ENCODE measurements at regions not wholly inside any gene's neighbourhood (a gene's known extent, or its start where the extent isn't known, plus 50 kb on each side); places are given as distances from the start of the nearest gene placed in this dataset.

DNA sequence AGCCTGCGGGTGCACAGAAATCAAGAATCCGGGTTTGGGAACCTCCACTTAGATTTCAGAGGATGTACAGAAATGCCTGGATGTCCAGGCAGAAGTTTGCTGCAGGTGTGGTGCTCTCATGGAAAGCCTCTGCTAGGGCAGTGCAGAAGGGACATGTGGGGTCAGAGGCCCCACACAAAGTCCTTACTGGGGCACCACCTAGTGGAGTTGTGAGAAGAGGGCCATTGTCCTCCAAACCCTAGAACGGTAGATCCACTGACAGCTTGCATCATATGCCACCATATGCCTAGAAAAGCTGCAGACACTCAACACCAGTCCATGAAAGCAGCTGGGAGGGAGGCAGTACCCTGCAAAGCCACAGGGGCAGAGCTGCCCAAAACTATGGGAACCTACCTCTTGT is 833.0 kb downstream of the TMEM182 start:
- TF ChIP-seq, protein P1, sequence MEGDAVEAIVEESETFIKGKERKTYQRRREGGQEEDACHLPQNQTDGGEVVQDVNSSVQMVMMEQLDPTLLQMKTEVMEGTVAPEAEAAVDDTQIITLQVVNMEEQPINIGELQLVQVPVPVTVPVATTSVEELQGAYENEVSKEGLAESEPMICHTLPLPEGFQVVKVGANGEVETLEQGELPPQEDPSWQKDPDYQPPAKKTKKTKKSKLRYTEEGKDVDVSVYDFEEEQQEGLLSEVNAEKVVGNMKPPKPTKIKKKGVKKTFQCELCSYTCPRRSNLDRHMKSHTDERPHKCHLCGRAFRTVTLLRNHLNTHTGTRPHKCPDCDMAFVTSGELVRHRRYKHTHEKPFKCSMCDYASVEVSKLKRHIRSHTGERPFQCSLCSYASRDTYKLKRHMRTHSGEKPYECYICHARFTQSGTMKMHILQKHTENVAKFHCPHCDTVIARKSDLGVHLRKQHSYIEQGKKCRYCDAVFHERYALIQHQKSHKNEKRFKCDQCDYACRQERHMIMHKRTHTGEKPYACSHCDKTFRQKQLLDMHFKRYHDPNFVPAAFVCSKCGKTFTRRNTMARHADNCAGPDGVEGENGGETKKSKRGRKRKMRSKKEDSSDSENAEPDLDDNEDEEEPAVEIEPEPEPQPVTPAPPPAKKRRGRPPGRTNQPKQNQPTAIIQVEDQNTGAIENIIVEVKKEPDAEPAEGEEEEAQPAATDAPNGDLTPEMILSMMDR (IDR thresholded peaks at IDR 0.05 in 8 of 11, conservative IDR thresholded peaks at IDR 0.05 in 3 of 11), result no peak
- TF ChIP-seq POLR2A (IDR thresholded peaks at IDR 0.05), result no peak
- TF ChIP-seq POLR2AphosphoS5 (IDR thresholded peaks at IDR 0.05), result no peak
